Erythroblast (primary cell): ENCODE measurements at regions not wholly inside any gene's neighbourhood (a gene's known extent, or its start where the extent isn't known, plus 50 kb on each side); places are given as distances from the start of the nearest gene placed in this dataset.

Experiments used
- DNase-seq, 2 experiments: peaks; one replicate each; lab custom pipeline; 2025; lab: John Stamatoyannopoulos, UW
- GATA1 ChIP-seq: IDR thresholded peaks from 2 replicates; pipeline ENCODE4 v1.6.1; 2011; ENCODE audit warnings: low read depth, mild to moderate bottlenecking, control low read depth, low read length, moderate library complexity
- POLR2A ChIP-seq: IDR thresholded peaks from 2 replicates; pipeline ENCODE4 v1.6.1; 2011; ENCODE audit warnings: mild to moderate bottlenecking, low read length

DNA sequence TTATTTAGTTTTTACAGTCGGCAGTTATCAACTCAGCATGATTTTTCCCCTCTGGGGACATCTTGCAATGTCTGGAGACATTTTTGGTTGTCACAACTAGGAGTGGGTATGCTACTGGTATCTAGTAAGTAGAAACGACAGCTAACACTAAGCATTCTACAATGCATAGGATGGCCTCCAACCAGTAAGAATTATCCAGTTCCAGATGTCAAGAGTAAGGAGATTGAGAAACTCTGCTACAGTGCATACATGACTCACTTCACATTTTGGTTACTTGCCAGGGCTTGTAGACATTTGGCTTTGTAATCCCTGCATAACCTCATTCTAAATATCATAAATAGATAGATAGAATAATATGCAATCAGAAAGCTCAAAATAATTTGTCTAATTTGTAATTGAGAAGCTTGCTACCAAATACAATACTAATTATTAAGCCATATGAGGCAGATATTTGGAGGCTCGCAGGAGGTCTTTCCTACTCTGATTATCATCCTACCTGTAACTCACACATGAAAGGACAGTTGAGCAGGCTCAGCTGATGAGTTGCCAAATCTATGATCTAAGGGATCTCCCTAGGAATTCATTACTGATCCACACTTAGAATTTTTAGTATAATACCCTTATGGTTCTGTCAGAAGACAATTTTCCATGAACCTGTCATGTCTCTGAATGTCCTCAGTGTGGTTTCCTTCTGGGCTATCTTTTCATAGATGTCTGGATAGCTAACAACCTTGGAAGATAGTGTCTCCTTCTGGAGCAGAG is 346.9 kb upstream of the TLE4 start:
- DNase-seq: no peak
- TF ChIP-seq POLR2A (no peak), GATA1 (no peak)

DNA sequence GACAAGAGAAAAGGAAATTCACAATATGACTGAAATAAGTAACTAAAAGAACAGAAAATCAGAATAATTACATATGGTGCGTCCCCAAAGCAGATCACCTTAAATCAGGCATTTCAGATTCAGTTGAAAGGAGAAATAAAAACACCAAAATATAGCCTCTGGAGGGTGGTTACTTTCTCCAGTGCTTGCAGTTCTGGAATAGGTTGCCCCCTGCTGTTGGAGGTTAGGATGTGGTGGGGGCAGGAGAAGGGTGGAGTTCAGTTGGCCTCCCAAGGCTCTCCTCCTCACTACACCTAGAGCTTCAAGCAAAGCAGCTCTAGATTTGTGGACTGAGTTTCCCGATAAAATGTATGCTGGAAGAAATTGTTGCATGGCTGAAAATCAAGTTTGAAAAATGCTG is 338.2 kb upstream of the TLE4 start:
- no peak for TF ChIP-seq POLR2A
- TF ChIP-seq GATA1: no peak
- peak; percentile 28 to 50 for DNase-seq

DNA sequence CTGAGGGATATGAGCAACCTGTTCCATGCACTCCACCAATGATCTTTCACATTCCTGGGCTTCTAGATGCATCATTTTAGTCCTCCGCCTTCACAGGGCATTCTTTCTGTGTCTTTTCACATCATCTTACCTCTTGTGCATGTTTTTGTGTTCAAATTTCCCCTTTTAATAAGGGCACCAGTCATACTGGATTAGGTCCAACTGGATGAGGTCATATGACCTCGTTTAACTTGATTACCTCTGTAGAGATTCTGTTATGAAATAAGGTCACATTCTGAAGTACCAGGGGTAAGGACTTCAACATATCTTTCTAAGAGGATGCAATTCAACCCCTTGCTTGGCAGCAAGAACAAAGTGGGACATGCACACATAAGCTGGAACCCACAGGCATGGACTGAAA is 335.3 kb upstream of the TLE4 start:
- DNase-seq: no peak

DNA sequence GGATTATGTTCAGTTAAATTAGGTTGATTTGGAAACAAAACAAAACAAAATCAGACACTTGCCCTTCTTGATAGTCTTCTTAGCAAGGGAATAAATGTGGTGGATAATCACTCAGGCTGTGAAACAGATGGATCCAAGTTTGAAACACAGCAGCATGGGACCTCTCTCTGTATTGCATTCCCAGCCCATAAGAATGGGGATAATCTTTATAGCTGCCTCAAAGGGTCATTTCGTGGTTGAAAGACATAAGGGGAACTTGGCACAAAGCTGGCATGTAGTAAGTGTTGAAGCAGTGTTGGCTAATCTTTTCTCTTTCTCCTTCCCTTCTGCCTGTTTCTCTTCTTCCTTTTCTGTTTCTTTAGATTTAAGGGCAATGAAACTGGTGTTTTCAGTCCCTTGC is 333.9 kb upstream of the TLE4 start:
- TF ChIP-seq GATA1 (no peak), POLR2A (no peak)
- no peak for DNase-seq

More for the DNA sequence above, 335.3 kb upstream of the TLE4 start:
- TF ChIP-seq GATA1 (no peak), POLR2A (no peak)

DNA sequence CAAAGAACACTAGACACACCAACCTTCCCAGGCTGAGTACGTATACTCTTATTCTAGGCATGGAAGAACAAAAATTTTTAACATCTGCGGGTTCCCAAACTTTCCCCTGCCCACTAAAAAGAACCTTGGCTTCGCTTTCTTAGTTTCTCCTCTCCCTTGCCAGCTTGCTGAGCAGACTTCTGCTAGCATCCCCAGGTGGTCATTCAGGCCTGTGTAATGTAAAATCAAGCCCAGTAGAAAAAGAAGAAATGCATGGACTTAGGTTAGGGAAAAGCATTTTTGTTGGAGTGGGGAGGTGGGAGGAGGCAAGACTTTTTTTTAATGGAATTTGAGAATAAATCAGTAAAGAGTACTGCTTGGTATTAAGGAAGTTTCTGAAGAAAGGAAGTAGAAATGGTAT is 331.0 kb upstream of the TLE4 start:
- TF ChIP-seq GATA1 (no peak), POLR2A (no peak)
- DNase-seq: no peak

DNA sequence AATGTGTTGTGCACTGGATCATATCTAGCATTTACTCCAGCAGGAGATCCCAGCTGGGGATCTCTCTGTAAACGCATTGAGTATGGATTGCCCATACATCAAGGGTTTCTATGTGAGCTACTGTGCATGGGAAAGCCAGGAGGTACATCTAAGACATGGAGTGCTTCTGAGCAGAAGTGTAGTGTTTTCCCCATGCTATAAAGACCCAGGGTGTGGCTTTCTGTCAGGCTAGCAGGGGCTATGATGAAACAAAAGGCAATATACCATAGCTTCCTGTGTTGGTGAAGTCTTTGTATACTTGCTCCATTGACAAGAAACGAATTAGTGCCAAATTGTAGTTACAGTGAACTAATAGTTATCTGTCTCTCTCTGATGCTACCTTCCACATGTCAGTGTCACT is 329.3 kb upstream of the TLE4 start:
- peak in 1 of 2 experiments; percentile 4 for DNase-seq
- TF ChIP-seq POLR2A (no peak), GATA1 (no peak)

DNA sequence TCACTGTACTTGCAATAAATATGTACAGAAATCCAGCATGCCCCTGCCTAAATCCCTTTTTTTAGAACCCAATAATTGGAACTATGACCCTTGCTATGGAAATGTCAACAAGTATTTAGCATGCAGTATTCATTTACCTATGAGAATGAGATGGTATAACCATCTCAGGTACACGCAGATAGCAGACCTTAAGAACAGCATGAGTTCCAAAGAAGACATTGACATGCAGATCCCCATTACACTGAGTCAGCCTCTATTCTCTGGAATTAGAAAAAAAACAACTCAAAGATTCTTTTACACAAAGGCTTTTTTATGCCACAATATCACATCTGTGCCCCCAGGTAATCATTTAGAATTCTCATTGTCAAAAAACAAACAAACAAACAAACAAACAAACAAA is 325.6 kb upstream of the TLE4 start:
- no peak for TF ChIP-seq GATA1
- no peak for TF ChIP-seq POLR2A
- DNase-seq: no peak

DNA sequence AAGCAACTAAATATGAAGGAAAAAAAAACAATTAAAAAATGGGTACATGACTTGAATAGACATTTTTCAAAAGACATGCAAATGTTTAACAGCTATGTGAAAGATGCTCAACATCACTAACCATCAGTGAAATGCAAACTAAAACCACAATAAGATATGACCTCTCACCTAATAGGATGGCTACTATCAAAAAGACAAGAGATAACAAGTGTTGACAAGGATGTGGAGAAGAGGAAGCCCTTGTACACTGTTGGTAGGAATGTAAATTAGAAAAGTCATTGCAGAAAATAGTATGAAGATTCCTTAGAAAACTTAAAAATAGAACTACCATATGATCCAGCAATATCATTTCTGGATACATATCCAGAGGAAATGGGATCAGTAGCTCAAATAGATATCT is 324.7 kb upstream of the TLE4 start:
- DNase-seq: no peak
- TF ChIP-seq GATA1 (no peak), POLR2A (no peak)

DNA sequence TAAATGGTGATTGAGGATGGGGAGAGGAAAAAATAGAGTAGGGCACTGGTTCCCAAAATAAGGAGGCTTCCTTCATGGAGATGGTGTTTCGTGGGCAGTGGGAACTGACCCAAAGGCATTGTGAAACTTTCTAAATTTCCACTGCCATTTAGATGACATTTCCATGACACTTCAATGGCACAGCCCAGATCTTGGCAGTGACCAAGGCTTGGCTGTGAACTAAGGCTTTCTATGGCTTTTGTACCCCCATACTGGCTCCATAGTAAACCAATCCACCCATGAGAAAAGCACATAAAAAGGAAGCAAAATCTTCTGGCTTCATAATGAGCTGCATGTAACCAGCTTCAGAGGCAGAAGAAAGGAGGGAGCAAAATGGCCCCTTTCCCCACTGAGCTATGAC is 321.0 kb upstream of the TLE4 start:
- no peak for DNase-seq
- TF ChIP-seq GATA1 (no peak), POLR2A (no peak)

DNA sequence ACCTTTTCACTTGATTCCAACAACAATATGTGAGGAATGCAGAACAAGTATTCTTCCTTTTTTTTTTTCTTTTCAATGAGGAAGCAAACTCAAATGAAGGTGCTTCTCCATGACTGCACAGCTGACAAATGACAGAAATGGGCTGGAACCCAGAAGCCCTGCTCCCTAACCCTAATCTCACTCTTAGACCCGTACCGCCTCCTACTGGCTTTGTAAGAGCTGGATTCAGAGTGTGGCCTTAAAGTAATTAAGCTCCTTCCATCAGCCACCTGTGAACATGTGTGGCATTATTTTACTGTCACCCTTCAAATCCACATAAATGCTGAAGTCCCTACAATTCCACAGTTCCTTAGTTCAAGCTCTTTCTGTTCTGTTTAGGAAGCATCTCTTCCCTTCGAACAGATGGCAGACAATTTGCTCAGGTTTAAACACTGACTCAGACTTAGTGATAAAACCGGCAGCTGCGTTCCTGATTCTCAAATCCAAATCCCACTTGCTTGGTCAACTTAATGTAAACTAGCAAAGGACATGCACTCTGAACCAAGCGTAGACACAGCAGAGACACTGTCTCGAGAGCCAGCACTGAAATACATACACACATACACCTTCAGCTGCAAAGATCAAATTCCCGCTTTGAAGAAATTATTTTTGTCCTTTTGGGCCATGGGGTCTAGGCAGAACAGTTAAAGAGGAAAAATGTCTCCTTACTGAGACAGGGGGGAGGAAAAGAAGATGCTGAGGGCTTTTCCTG is 316.7 kb upstream of the TLE4 start:
- DNase-seq: peak in 1 of 2 experiments; percentile 6
- TF ChIP-seq POLR2A (no peak), GATA1 (no peak)

DNA sequence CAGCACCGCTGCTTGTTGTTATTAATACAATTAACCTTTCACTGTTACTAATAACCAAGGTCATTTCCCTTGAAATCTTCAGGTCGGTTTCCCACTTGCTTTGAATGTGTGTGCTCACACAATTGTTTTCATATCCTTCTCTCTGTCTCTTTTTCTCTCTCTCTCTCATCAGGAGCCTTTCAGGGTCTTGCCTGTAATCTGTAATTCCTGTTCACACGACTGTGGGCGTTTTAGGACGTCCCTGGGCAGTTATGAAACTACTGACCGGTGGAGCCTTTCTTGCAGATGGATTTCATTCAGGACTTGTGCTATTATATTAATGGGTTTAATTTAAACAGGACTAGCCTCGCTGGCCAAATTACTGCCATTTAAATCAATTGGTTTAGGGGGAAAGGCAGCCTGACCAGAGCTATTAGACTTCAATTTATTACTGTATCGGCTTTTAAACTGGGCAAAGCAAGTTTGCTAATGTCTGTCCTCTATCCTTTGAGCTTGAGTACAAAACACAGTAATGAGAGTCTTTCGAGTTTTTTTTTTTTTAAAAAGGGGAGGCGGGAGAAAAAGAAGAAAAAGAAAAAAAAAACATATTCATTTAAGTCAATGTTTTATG is 316.0 kb upstream of the TLE4 start:
- TF ChIP-seq POLR2A: no peak
- TF ChIP-seq GATA1: no peak
- DNase-seq: no peak

DNA sequence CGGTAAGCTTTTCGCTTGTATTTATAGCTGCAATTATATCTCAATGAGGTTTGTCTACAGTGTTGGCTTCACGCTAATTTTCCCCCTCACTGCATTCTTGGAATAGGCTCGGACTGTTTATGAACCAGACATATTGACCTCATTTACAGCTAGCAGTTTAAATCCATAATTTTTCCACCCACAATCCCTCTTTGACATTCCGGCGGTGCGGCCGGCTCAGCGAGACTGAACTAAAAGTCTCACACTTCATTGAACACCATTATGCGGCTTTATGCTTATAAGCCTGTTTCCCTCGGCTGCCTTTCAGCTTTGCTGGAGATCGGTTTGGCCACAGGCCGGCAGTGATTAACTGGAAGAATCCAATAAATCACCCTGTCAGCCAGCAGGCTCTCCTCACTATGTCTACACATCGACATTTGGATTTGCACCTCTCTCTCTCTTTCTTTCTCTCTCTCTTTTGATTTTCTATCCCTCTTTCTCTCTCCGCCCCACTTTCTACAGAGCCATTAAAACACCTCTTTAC is 315.0 kb upstream of the TLE4 start:
- no peak for TF ChIP-seq GATA1
- TF ChIP-seq POLR2A: no peak
- no peak for DNase-seq

DNA sequence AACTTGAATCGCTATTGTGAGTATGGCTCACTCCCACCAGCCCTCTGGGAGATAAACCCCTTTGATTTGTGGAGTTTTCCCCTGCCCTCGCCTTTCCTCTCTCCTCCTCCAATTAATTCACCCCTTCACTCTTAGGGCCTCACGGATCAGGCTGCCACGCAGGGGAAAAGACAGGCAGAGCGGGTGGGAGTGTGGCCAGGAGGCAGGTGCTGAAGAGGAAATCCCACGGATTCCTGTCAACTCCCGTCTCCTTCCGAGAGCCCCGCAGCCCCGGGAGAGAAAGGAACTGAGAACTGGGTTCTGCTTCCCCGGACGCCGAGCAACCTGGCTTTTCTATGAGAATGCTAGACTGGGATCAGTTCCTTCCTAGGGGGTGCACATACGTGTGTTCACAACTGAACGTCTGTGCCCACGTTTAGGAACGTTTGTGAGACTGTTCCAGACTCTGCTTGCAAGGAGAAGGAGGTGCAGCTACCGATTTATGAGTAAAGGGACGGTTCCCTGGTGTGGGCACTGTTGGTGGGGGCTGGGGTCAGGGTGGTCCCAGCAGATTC is 314.5 kb upstream of the TLE4 start:
- no peak for DNase-seq
- no peak for TF ChIP-seq POLR2A
- no peak for TF ChIP-seq GATA1
